Suppressor macrophage (primary cell): ENCODE measurements at regions not wholly inside any gene's neighbourhood (a gene's known extent, or its start where the extent isn't known, plus 50 kb on each side); places are given as distances from the start of the nearest gene placed in this dataset.

Experiments
- DNase-seq, 4 experiments: peaks; one replicate each; pipeline ENCODE4 v3.0.0-alpha.2; 2020 to 2022

DNA sequence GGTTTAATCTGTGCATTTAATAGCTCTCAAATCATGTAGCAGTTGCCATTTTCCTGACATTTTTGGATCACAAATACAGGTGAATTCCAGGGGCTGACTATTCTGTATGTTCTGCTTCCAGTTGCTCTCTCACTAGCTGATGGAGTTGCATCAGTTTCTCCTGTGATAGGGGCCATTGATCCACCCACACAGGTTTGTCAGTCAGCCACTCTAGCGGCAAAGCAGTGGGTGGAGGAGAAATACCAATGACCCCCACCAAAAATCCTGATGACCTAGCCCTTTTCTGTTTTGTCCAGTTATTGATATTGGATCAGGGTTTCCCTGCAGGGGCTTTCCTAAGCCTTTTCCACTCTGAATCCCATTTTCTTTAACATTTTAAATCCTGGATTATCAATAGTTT, 72.3 kb upstream of the BTN3A2 start:
- DNase-seq: no peak

DNA sequence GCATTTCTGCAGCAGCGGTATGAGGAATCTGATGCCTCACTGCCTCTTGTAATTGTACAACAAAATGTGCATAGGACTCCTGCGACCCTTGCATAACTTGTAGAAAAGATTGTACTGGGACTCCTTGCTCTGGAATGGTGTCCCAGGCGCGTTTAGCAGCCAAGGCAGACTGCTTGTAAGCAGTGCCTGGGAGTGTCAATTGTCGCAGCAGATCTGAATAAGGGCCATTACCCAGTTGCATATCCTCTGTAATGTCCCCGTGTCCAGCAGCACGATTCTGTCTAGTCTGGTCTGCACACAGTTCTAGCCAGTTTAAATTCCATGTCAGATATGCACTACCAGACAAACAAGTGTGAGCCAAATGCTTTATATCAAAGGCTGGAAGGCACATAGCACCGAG, 70.7 kb upstream of the BTN3A2 start:
- no peak for DNase-seq

DNA sequence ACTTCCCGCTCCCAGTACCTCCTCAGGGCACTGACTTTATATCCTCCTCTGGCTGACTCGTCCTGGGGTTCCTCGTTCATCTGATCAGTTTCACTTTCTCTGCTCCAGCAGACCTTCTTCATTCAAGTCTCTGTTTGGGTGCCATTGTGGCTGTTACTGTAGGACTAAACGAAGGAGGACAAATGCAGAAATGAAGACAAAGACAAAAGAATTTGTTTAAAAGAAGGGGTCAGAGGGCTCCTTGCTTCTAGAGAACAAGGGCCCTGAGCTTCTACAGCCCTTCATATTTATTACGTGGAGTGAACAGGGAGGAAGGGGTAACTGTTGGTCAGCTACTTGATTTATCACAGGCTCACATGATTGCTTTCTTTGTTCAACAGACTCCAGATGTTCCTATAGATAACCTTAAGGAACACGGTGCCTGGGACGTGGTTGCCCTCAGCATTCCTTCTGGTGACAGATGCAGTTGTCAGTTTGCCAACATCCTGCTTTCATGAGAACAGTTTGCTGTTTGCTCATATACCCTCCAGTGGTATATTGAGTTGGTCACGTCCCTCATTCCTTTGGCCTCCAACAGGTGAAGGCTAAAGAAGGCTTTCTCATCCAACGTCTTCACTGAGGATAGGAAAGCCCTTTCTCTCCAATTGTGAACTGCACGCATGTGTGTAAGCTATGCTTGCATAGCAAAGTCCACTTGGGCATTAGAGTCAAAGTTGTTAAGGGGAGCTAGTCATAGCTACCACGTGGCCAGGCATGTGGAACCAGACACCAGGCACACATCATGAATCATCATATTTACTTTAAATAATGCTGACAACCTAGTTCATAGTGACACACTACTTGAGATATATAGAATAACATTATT, 69.1 kb upstream of the BTN3A2 start:
- DNase-seq: peak; percentile 36 to 68 (median 64)

DNA sequence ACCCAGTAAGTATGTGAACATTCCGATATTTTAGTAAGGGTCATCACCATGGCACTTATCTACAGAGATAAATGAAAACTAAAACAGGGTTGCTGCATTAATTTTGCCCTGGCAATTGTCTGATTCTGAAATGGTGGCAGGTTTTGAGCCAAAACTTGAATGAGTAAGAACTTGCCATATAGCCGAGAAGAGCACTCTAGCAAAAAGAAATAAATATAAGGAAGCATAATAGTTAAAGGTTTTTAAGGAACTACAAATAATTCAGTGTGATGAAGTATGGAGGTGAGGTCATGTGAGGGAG, 68.5 kb upstream of the BTN3A2 start:
- peak in 2 of 4 experiments; percentile 4 to 23 for DNase-seq

DNA sequence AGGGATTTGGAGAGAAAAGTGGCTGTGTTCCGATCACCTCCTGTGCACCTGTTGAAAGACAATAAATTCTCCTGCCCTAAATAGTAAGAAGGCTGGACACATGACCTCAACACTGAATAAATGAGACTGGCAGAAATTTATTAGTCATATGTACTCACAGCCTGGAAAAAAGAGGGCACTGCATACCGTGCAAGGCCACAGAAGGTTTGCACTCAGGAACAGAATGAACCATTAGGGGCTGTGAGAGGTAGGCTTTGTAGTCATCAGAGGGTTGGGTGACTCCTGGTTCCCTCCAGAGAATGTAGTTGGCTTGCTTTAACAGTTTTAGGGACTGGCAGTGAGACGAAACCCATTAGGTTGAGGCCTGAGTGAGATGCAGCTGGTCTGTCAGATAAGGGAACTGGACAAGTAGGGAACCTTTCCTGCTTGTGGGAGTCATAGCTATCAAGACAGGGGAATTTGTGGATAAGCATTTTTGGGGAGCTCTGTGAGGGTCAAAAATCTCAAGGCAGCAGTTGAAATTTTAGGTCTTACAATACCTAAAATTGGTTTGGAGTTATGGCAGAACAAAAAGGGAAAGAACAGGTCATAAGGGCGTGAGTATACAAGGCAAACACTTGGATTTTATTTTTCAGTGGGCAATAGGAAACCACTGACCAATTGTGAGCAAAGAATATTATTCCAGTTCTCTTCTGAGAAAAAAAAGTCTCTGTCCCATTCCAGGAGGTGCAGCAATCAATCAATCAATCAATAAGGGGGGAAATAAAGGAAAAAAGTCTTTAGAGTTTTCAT, 67.9 kb upstream of the BTN3A2 start:
- DNase-seq: peak in 2 of 4 experiments; percentile 10 to 30

DNA sequence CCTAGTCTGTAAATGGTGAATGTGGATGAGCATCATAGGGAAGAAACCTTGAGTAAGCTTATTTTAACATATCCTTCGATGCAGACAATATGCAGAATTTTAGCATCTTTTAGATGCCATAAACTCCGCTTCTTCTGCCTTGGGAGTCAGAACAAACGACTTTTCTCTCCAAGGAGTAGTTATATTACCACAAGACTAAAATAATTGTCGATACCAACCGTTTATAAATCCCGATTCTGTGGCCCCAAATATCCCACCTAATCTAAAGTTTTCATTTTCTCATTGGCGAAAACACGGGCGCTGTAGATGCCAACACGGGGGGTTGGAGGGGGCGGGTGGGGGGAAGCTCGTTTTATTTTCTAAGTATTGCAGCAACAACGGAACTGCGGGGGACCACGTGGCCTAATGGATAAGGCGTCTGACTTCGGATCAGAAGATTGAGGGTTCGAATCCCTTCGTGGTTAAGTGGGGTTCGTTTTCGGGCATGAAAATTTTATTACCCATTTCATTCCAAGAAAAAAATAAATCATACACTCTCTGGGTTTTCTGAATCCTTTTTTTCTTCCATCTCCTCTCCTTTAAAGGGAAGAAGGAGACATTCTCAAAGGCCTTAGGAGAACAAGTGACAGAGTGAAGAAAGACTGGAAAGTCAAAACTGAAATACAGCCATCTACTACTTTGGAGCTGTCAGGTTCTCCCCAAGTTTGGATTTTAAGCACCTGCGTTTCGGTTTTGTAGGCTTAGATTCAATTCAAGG, 65.5 kb upstream of the BTN3A2 start:
- DNase-seq: no peak

DNA sequence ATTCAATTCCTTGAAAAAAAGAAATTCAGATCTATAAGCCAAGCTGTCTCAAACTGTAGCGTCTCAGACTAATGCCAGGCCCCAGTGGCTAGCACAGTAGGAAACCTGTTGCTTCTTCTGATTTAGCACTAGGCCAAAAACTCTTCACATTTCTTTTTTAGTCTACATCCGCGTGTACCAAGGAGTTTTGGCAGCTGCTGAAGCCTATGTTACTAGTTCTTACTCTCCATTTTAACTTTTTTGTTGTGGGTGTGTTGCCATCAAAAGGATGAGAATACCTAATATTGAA, 65.0 kb upstream of the BTN3A2 start:
- no peak for DNase-seq

DNA sequence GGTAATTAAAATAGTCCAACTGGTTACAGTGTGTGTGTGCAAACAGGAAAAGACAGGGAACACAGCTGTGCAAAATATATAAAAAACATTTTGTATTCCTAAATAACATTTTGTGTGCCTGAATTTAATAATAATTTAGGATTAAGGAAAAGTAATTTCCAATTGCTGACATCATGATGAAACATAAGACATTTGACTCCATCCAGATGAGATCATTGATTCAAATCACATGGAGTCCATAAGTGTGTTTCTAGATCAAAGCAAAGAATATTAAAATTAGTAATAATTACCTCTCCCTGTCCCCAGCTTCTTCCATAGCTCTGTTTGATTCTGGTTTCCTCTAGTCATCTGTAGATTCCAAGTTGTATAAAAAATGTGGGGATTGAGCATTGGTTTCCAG, 64.6 kb upstream of the BTN3A2 start:
- DNase-seq: no peak

DNA sequence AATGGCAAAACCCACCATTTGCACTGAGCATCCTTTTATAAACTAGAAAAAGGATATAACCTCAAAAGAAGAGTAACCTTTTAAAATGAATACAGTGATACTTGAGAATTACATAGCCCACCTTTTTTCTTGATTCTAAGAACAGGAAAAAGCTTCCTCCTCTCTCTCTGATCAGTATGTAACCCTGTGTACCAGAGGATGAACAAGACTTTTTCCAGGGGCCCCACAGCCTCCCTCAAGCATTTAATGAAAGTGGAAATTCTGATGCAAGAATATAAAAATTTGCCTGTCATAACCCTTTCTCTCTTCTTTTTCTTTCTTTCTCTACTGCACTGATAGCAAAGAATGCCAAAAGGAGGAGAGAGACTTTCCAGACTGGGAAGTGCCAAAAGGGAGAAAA, 64.2 kb upstream of the BTN3A2 start:
- no peak for DNase-seq

DNA sequence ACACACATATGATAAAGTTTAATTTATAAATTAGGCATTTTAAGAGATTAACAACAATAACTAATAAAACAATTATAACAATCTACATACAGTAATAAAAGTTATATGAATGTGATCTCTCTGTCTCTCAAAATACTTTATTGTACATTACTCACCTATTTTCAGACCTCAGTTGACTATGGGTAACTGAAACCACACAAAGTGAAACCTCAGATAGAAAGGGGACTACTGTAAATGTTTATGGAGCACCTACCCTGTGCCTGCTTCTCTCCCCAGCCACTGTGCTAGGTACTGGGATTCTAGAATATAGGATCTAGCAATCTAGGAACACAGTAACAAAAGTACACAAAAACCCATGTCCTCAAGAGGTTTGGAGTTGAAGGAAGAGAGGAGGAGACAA, 63.4 kb upstream of the BTN3A2 start:
- no peak for DNase-seq

DNA sequence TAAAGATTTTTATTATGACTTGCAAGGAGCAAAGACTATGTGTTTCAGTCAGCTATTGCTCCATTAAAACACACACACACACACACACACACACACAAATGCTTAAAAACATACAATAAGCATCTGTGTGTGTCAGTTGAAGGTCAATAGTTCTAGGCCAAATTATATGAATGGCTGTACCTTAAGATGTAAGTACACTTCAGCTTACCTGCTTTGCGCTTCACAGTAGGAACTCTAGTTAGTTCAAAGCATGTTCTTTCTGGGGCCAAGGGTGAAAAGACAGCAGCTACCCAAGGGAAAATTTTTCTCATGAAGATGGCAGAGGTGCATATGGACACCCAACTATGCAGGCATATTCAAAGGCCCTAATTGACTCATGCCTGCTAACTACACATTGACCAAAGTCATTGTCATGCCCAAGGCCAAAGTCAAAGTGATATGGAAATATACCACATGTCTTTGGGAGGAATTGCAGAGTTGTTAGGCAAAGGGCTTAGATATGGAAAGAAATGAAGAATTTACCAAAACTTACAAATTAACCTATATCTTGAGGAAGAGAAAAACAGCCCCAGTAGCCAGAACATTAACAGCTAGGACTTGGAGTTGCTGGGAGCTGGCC, 61.9 kb upstream of the BTN3A2 start:
- no peak for DNase-seq

DNA sequence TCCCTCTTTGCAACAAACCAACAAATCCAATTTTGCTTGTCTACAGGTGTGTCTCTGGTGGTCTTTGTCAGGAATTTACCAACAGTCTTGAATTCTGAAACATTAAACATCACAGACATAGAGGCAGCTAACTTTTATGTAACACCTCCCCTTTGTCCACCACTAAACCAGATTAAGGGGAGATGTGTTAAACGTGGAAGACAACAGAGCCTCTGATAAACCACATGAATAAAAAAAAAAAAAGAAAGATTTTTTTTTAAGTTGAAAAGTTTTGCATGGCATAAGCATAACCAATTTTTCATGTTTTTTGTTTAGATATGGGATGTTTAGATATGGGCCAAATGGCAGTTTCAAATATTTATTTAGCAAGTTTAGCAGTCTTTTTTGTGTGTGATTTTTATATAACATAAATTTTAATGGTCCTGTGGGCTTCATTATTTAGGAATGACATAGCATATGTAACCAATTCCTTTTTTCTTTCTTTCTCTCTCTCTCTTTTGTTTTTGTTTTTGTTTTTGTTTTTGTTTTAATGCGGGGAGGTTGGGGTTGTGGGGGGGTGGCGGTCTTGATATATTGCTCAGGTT, 60.7 kb upstream of the BTN3A2 start:
- DNase-seq: no peak

DNA sequence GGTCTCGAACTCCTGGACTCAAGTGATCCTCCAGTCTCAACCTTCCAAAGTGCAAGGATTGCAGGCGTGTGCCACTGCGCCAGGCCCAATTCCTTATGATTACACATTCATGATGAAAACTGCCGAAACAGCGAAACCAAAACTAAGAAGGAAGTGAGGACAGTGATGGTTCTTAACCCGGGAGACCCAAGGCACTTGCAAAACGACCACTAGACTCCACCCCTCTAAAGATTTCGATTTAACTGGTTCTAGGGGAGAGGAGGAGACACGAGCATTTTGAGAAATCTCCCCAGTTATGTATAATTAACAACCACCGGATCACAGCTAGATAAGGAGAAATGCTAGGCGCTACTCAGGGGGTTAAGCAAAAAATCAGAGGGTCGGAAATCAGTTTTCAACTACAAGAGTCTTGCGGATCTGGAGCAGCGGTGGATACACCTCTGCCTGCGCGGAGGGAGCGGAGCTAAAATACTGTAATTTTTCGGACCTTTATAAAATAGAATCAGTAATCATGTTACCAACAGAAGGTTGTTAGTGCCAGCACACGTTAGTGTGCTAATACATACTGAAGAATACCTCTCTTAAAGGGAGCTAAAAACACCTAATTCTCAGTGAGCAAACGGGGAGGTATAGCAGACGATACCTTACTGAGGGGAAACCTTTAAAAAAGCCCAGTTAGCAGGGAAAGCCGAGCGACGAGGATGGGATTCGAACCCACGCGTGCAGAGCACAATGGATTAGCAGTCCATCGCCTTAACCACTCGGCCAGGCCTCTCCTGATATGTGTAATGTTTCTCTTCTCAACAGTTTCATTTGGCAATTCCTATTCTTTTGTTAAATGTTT, 60.0 kb upstream of the BTN3A2 start:
- peak; percentile 84 to 97 (median 92) for DNase-seq

DNA sequence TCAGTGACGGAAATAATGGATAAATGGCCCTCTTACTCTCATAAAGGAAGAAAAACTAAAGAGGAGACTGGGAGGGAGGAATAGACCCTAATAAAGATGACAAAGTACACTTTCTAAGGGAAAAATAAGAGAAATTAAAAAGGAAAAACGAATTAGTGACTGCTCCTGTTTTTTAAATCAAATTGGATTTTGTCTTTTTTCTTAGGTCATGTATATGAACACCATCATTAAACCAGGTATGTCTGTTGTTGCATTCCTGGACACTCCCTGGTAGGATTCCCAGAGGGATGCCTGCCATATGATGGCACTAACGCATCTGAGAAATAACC, 59.4 kb upstream of the BTN3A2 start:
- no peak for DNase-seq

DNA sequence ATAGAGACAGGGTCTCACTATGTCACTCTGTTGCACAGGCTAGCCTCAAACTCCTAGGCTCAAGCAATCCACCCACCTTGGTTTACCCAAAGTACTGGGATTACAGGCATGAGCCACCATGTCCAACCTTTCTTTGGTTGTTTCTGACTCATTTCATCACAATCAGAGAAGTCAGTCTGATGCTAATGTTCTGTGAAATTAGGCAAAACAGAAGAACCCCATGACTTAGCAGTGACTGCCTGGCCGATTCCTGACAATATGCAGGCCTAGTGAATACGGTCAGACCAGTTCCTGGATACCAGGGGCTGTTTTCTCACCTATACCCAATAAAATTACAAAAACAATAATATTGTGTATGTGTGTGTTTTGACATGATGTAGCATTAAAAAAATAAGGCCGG, 58.8 kb upstream of the BTN3A2 start:
- DNase-seq: no peak

DNA sequence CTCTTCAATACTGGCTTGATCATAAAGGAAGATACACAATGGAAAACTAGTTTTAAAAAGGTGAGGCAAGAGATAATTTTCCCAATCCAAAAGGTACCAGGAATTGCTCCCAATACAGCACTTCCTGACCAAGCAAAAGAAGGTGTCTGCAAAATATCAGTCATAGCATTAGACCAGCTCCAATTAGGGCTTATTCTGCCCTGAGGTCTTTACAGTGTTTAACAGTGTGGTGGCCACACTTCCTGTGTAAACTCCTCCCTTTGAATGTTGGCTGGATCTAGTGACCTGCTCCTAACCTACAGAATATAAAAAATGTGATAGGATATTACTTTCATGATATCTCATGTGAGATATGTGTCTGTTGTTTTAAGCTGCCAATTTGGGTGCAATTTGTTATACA, 57.1 kb upstream of the BTN3A2 start:
- no peak for DNase-seq

DNA sequence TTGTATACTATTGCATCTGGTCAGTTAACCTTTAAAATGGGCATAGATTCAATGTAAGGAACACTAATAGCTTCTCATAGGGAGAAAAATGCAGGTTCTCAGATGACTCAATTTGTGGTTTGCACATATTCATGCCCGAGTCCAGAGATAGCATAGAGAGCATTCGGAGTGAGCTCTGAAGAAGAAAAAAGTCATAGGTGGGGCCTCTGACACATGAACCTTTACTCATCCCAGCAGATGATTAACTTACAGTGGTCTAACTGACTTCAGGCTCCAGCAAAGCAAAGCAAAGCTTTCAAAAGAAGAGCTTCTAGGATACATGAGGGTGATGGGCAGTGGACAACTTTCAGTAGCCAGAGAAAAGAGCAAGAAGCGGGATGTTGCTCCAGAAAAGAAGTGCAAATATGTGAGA, 55.3 kb upstream of the BTN3A2 start:
- no peak for DNase-seq

DNA sequence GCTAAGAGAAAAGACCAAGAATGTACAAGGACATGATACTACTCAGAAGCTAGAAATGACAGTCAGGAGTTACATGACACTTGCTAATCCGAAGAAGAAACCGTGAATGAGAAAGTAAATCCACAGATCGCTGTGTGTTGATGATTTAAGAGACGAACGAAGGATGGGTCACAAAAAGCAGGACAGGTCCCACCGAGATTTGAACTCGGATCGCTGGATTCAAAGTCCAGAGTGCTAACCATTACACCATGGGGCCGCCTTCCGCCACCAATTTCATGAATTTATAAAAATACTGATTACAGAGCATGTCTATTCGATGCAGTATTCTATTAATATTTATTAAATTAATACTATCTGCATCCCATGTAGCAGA, 54.0 kb upstream of the BTN3A2 start:
- DNase-seq: peak; percentile 45 to 64 (median 51)

DNA sequence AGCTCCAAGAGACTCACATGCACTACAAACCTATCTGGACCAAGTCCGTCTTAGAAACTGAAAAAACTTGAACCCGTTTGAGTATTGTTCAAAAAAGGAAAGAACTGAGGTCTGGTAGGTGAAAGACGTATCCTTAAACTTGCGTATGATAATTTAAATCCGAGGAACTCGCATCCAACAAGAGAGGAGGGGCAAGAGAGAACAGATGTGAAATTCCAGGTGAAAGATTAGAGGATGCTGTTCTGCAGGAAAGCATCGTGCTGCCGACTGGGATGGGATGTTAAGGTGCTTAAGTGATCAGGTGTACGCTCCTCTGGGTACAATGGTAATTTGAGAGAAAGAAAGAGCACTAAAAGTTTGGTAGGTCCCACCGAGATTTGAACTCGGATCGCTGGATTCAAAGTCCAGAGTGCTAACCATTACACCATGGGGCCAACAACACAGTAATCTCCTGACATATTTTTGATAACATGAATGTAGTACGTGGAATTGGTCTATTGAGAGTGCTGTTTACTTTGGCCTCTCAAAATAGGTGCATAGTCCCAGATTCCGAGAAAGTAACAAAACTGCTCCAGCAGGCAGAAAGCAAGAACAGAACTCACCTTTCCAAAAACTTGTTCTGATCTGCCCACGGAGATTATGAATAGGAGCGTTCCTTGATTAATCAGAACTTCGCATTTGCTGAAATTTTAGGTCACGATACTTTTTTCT, 53.5 kb upstream of the BTN3A2 start:
- DNase-seq: peak; percentile 59 to 77 (median 64)

DNA sequence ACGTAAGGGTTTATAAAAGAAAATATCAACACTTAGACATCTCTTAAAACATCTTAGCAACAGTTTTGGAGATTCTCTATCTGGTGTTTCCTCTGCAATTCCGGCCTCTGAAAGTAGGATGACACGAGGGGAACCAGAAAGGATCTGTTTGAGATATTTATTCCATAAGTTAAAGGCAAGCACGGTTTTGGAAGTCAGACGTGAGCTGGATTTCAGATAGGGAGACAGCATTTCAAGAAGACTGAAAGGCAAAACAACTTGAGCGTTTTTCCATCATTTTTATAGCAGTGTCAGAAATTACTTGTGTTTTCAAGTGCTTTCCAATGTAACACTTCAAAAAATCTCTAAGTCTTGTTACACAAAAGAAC, 52.9 kb upstream of the BTN3A2 start:
- DNase-seq: peak in 3 of 4 experiments; percentile 20 to 31 (median 26)
